GM12878 (cell line): ENCODE measurements at regions not wholly inside any gene's neighbourhood (a gene's known extent, or its start where the extent isn't known, plus 50 kb on each side); places are given as distances from the start of the nearest gene placed in this dataset.

Experiments
- ATAC-seq: fragments of 200-7000 bp; cut with Tn5 transposase; 3 replicates; pipeline ENCODE4 v1.9.1; 2020; ENCODE audit warnings: mild to moderate bottlenecking, moderate library complexity
- BruUV-seq: library from RNA; stranded (reverse); fragments of 400-500 nt; replicated peaks from 2 replicates; lab custom pipeline; 2021; lab: Mats Ljungman, UMichigan
- CTCF ChIA-PET: fragments of 300-600 bp; sonication (Branson Sonifier 250); formaldehyde crosslinking; extraction: SDS; loops from one replicate; lab custom pipeline; 2021; ENCODE audit warnings: inconsistent platforms; lab: Yijun Ruan, JAX
- POLR2A ChIA-PET: fragments of 350-600 bp; formaldehyde crosslinking; extraction: SDS; loops from one replicate; lab custom pipeline; 2021; ENCODE audit warnings: inconsistent platforms; lab: Charles Lee
- RAD21 ChIA-PET: fragments of 300-600 bp; sonication (Branson Sonifier 250); formaldehyde crosslinking; loops from one replicate; lab custom pipeline; 2023; ENCODE audit warnings: antibody characterized with exemption; ENCODE audit not compliant: unreplicated experiment; lab: Charles Lee
- SMC1A ChIA-PET: fragments of 300-600 bp; sonication (Branson Sonifier 250); formaldehyde crosslinking; loops from one replicate; lab custom pipeline; 2023; ENCODE audit not compliant: unreplicated experiment, uncharacterized antibody; lab: Charles Lee
- DNase-seq: peaks from one replicate; pipeline ENCODE4 v3.0.0-alpha.2; 2011; ENCODE audit warnings: low read depth, low spot score
- FAIRE-seq: peaks from 3 replicates; lab custom pipeline; 2011; peaks lifted over from hg19 to GRCh38; lab: Jason Lieb, UNC
- H2AFZ ChIP-seq: 2 replicates; pipeline ENCODE4 v1.6.0; 2011; ENCODE audit warnings: low read depth, low read length, control low read depth; ENCODE audit not compliant: control insufficient read depth
- H3K27ac ChIP-seq: 2 replicates; pipeline ENCODE4 v1.5.1; 2011; ENCODE audit warnings: control low read depth; ENCODE audit not compliant: control insufficient read depth, insufficient read depth
- H3K27me3 ChIP-seq, 2 experiments: replicated peaks in 1 of 2; 2 replicates each; pipeline versions ENCODE4 v1.6.0 to v1.6.1; 2011; ENCODE audit warnings: low read length in 1 of 2; ENCODE audit not compliant: control insufficient read depth in 2 of 2, insufficient read depth in 2 of 2
- H3K36me3 ChIP-seq, 2 experiments: 2 replicates each; pipeline ENCODE4 v1.5.1; 2011; ENCODE audit warnings: low read length in 1 of 2; ENCODE audit not compliant: control insufficient read depth in 2 of 2, insufficient read depth in 2 of 2
- H3K4me1 ChIP-seq: 2 replicates; pipeline ENCODE4 v1.6.1; 2011; ENCODE audit warnings: mild to moderate bottlenecking, low read length, moderate library complexity, mixed read lengths; ENCODE audit not compliant: control insufficient read depth, insufficient read depth
- H3K4me2 ChIP-seq: 2 replicates; pipeline ENCODE4 v1.6.0; 2011; ENCODE audit warnings: control low read depth; ENCODE audit not compliant: control insufficient read depth, insufficient read depth
- H3K4me3 ChIP-seq: fragments of 200-600 bp; sonication (generic); 2 replicates; pipeline ENCODE4 v1.5.1; 2016
- H3K79me2 ChIP-seq: 2 replicates; pipeline ENCODE4 v1.6.0; 2011; ENCODE audit warnings: low read length; ENCODE audit not compliant: control insufficient read depth, insufficient read depth
- H3K9ac ChIP-seq: 2 replicates; pipeline ENCODE4 v1.8.0; 2011; ENCODE audit warnings: low read length, control low read depth, mixed read lengths; ENCODE audit not compliant: control insufficient read depth, insufficient read depth
- H3K9me3 ChIP-seq: replicated peaks from 3 replicates; pipeline ENCODE4 v1.5.1; 2011; ENCODE audit warnings: mild to moderate bottlenecking, low read length; ENCODE audit not compliant: control insufficient read depth, insufficient read depth
- H4K20me1 ChIP-seq: 2 replicates; pipeline ENCODE4 v1.6.0; 2011; ENCODE audit not compliant: control insufficient read depth, insufficient read depth
- CBFB ChIP-seq: IDR thresholded peaks from 2 replicates; pipeline ENCODE4 v1.6.1; 2016; ENCODE audit warnings: antibody characterized with exemption, low read depth
- MYC ChIP-seq: IDR thresholded peaks from 2 replicates; pipeline ENCODE4 v1.6.1; 2011; ENCODE audit warnings: mild to moderate bottlenecking, low read length, moderate library complexity, inconsistent platforms; ENCODE audit not compliant: insufficient read depth, insufficient replicate concordance, insufficient read length, severe bottlenecking
- TCF7 ChIP-seq: IDR thresholded peaks from 2 replicates; pipeline ENCODE4 v1.6.1; 2014; ENCODE audit warnings: antibody characterized with exemption, borderline replicate concordance
- YY1 ChIP-seq: IDR thresholded peaks from 2 replicates; pipeline ENCODE4 v1.6.1; 2011; ENCODE audit warnings: low read depth, mild to moderate bottlenecking, low read length
- WGBS: methylation state at CpG from one replicate; pipeline ENCODE4 v1.1.6; 2016; ENCODE audit warnings: low lambda C conversion rate; ENCODE audit not compliant: insufficient replicate concordance, insufficient coverage; ENCODE audit errors: missing lambda C conversion rate; 5-methylcytosine and 5-hydroxymethylcytosine counted together
- in situ Hi-C: fragments of 300-500 bp; cut with MboI; formaldehyde crosslinking; loops from 9 replicates; pipeline ENCODE4 v1.14.3; 2018; ENCODE audit warnings: mixed read lengths
- intact Hi-C: fragments of 100-400 bp; cut with micrococcal nuclease; formaldehyde crosslinking; loops from one replicate; pipeline ENCODE4 v1.14.2; 2022; ENCODE audit not compliant: unreplicated experiment
- TF ChIP-seq, protein P1 (sequence below), 3 experiments: IDR thresholded peaks in 2 of 3; conservative IDR thresholded peaks in 1 of 3; 2 replicates each; pipeline ENCODE4 v1.5.1; 2011; ENCODE audit warnings: low read depth in 3 of 3, low read length in 3 of 3, mild to moderate bottlenecking in 3 of 3, control low read depth in 2 of 3, moderate library complexity in 2 of 3, inconsistent platforms in 1 of 3, mixed read lengths in 1 of 3; ENCODE audit not compliant: control insufficient read depth in 2 of 3, insufficient read depth in 1 of 3; ENCODE audit errors: extremely low read depth in 1 of 3
- TF ChIP-seq, protein P2 (sequence below): fragments of 150-350 bp; IDR thresholded peaks from 2 replicates; pipeline ENCODE4 v1.6.1; 2016; ENCODE audit warnings: low read depth, low read length
- TF ChIP-seq, protein P3 (sequence below): fragments of 450-650 bp; IDR thresholded peaks from 2 replicates; pipeline ENCODE4 v1.6.1; 2017; ENCODE audit warnings: low read depth, mild to moderate bottlenecking, moderate library complexity
- TF ChIP-seq, protein P4 (sequence below): fragments of 450-650 bp; IDR thresholded peaks from 2 replicates; pipeline ENCODE4 v1.6.1; 2016; ENCODE audit warnings: mild to moderate bottlenecking

DNA sequence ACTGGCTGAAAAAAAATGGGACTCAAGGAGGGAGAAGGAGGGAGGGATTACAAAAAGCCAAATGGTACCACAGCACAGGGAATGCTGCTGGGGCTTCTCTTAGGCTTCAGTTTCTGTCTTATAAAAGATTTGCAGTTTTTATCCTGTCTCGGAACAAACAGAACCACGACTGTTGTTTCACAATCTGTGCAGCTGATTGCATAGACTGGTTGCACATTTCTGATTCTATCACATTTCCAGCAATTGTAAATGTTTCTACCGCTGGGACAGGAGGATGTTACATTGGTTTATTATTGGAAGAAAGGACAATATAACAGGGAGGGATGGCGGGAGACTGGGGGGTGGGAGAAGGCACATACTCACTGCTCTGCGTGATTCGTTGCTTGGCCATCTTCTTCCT lies 73.5 kb upstream of the ARID1B start:
- CTCF ChIA-PET: interaction anchor here (1.4 to 1.8 kb wide), 2 partner anchors 50 to 77 kb away, joined by 4 to 5 read pairs; no protein-coding TSS in a partner anchor
- no peaks in the 10 kb centered on the region for H3K36me3 ChIP-seq
- no peak overlapping the region; the same call in 1 of the 2 replicates for H3K9ac ChIP-seq
- H3K79me2 ChIP-seq: peaks cover under 1% of the 10 kb centered on the region
- in situ Hi-C loops (no loop called here), intact Hi-C loops (no loop called here)
- no peak overlapping the region for H3K4me3 ChIP-seq
- H3K4me2 ChIP-seq: peak overlapping the region; percentile 26; the same call in 1 of the 2 replicates
- WGBS: 92% methylated on average over 6 of the region's 6 CpGs
- H2AFZ ChIP-seq: peak overlapping the region; percentile 40
- peaks cover 31% of the 10 kb centered on the region for H3K4me1 ChIP-seq
- no peaks in the 10 kb centered on the region for H4K20me1 ChIP-seq
- no peaks in the 10 kb centered on the region; the same call in 2 of the 3 replicates for H3K9me3 ChIP-seq
- RAD21 ChIA-PET: interaction anchor here (2.0 kb wide), 1 partner anchor 49 kb away, joined by 5 read pairs; no protein-coding TSS in a partner anchor
- H3K27ac ChIP-seq: peak overlapping the region; percentile 29
- no peak for ATAC-seq
- SMC1A ChIA-PET: interaction anchor here (2.7 to 9.8 kb wide), 2 partner anchors 12 to 65 kb away, joined by 5 to 266 read pairs; no protein-coding TSS in a partner anchor
- POLR2A ChIA-PET: interaction anchor here (0.6 kb wide), 1 partner anchor 19 kb away, joined by 3 read pairs; no protein-coding TSS in a partner anchor
- no peak for DNase-seq
- no peak for FAIRE-seq
- H3K27me3 ChIP-seq: no peaks in the 10 kb centered on the region
- no TSS peak for BruUV-seq
- no peak for TF ChIP-seq CBFB
- TF ChIP-seq, protein P1, sequence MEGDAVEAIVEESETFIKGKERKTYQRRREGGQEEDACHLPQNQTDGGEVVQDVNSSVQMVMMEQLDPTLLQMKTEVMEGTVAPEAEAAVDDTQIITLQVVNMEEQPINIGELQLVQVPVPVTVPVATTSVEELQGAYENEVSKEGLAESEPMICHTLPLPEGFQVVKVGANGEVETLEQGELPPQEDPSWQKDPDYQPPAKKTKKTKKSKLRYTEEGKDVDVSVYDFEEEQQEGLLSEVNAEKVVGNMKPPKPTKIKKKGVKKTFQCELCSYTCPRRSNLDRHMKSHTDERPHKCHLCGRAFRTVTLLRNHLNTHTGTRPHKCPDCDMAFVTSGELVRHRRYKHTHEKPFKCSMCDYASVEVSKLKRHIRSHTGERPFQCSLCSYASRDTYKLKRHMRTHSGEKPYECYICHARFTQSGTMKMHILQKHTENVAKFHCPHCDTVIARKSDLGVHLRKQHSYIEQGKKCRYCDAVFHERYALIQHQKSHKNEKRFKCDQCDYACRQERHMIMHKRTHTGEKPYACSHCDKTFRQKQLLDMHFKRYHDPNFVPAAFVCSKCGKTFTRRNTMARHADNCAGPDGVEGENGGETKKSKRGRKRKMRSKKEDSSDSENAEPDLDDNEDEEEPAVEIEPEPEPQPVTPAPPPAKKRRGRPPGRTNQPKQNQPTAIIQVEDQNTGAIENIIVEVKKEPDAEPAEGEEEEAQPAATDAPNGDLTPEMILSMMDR (IDR thresholded peaks at IDR 0.05 in 2 of 3, conservative IDR thresholded peaks at IDR 0.05 in 1 of 3; ENCODE audit: control insufficient read depth in 2 of 3, extremely low read depth in 1 of 3, insufficient read depth in 1 of 3, low read depth in 3 of 3, low read length in 3 of 3): no peak
- no peak for TF ChIP-seq YY1
- no peak for TF ChIP-seq MYC
- TF ChIP-seq, protein P2, sequence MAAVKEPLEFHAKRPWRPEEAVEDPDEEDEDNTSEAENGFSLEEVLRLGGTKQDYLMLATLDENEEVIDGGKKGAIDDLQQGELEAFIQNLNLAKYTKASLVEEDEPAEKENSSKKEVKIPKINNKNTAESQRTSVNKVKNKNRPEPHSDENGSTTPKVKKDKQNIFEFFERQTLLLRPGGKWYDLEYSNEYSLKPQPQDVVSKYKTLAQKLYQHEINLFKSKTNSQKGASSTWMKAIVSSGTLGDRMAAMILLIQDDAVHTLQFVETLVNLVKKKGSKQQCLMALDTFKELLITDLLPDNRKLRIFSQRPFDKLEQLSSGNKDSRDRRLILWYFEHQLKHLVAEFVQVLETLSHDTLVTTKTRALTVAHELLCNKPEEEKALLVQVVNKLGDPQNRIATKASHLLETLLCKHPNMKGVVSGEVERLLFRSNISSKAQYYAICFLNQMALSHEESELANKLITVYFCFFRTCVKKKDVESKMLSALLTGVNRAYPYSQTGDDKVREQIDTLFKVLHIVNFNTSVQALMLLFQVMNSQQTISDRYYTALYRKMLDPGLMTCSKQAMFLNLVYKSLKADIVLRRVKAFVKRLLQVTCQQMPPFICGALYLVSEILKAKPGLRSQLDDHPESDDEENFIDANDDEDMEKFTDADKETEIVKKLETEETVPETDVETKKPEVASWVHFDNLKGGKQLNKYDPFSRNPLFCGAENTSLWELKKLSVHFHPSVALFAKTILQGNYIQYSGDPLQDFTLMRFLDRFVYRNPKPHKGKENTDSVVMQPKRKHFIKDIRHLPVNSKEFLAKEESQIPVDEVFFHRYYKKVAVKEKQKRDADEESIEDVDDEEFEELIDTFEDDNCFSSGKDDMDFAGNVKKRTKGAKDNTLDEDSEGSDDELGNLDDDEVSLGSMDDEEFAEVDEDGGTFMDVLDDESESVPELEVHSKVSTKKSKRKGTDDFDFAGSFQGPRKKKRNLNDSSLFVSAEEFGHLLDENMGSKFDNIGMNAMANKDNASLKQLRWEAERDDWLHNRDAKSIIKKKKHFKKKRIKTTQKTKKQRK: no peak
- TF ChIP-seq, protein P3, sequence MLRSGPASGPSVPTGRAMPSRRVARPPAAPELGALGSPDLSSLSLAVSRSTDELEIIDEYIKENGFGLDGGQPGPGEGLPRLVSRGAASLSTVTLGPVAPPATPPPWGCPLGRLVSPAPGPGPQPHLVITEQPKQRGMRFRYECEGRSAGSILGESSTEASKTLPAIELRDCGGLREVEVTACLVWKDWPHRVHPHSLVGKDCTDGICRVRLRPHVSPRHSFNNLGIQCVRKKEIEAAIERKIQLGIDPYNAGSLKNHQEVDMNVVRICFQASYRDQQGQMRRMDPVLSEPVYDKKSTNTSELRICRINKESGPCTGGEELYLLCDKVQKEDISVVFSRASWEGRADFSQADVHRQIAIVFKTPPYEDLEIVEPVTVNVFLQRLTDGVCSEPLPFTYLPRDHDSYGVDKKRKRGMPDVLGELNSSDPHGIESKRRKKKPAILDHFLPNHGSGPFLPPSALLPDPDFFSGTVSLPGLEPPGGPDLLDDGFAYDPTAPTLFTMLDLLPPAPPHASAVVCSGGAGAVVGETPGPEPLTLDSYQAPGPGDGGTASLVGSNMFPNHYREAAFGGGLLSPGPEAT: no peak
- no peak for TF ChIP-seq TCF7
- TF ChIP-seq, protein P4, sequence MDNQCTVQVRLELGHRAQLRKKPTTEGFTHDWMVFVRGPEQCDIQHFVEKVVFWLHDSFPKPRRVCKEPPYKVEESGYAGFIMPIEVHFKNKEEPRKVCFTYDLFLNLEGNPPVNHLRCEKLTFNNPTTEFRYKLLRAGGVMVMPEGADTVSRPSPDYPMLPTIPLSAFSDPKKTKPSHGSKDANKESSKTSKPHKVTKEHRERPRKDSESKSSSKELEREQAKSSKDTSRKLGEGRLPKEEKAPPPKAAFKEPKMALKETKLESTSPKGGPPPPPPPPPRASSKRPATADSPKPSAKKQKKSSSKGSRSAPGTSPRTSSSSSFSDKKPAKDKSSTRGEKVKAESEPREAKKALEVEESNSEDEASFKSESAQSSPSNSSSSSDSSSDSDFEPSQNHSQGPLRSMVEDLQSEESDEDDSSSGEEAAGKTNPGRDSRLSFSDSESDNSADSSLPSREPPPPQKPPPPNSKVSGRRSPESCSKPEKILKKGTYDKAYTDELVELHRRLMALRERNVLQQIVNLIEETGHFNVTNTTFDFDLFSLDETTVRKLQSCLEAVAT: no peak
